Smooth muscle cell (in vitro differentiated cells): ENCODE measurements at regions not wholly inside any gene's neighbourhood (a gene's known extent, or its start where the extent isn't known, plus 50 kb on each side); places are given as distances from the start of the nearest gene placed in this dataset.

Experiments used
- DNase-seq: peaks from one replicate; lab custom pipeline; 2025; ENCODE audit not compliant: unreplicated experiment; lab: John Stamatoyannopoulos, UW
- H2AFZ ChIP-seq: fragments of 200-600 bp; sonication (generic); 2 replicates; pipeline ENCODE4 v1.6.0; 2016; ENCODE audit warnings: antibody characterized with exemption, low read depth, mild to moderate bottlenecking
- H3F3A ChIP-seq: fragments of 200-600 bp; sonication (generic); 2 replicates; pipeline ENCODE4 v1.6.0; 2017; ENCODE audit warnings: antibody characterized with exemption, low read depth
- H3K27ac ChIP-seq: fragments of 200-600 bp; sonication (generic); 2 replicates; pipeline ENCODE4 v1.5.1; 2016; ENCODE audit warnings: low read depth, mild to moderate bottlenecking
- H3K27me3 ChIP-seq: fragments of 200-600 bp; sonication (generic); 2 replicates; pipeline ENCODE4 v1.6.1; 2016; ENCODE audit warnings: low read depth, mild to moderate bottlenecking
- H3K36me3 ChIP-seq: fragments of 200-600 bp; sonication (generic); 2 replicates; pipeline ENCODE4 v1.5.1; 2016; ENCODE audit warnings: low read depth
- H3K4me1 ChIP-seq: fragments of 200-600 bp; sonication (generic); 2 replicates; pipeline ENCODE4 v1.5.1; 2016; ENCODE audit warnings: low read depth
- H3K4me2 ChIP-seq: fragments of 200-600 bp; sonication (generic); 2 replicates; pipeline ENCODE4 v1.6.0; 2016; ENCODE audit warnings: mild to moderate bottlenecking
- H3K4me3 ChIP-seq: fragments of 200-600 bp; sonication (generic); 2 replicates; pipeline ENCODE4 v1.5.1; 2016; ENCODE audit warnings: mild to moderate bottlenecking
- H3K79me2 ChIP-seq: fragments of 200-600 bp; sonication (generic); 2 replicates; pipeline ENCODE4 v1.6.0; 2016; ENCODE audit warnings: low read depth, mild to moderate bottlenecking
- H3K9ac ChIP-seq: fragments of 200-600 bp; sonication (generic); 2 replicates; pipeline ENCODE4 v1.6.0; 2016; ENCODE audit warnings: low read depth
- H3K9me3 ChIP-seq: fragments of 200-600 bp; sonication (generic); replicated peaks from 2 replicates; pipeline ENCODE4 v1.5.1; 2016; ENCODE audit warnings: low read depth
- H4K20me1 ChIP-seq: fragments of 200-600 bp; sonication (generic); 2 replicates; pipeline ENCODE4 v1.6.0; 2016; ENCODE audit warnings: low read depth
- WGBS: methylation state at CpG from one replicate; pipeline ENCODE4 v1.1.7; 2016; ENCODE audit warnings: low lambda C conversion rate; 5-methylcytosine and 5-hydroxymethylcytosine counted together
- TF ChIP-seq, protein P1 (sequence below): fragments of 200-600 bp; sonication (generic); IDR thresholded peaks from 2 replicates; pipeline ENCODE4 v1.5.1; 2017; ENCODE audit warnings: borderline replicate concordance, mild to moderate bottlenecking, antibody characterized with exemption; ENCODE audit not compliant: insufficient read depth, poor library complexity, severe bottlenecking

DNA sequence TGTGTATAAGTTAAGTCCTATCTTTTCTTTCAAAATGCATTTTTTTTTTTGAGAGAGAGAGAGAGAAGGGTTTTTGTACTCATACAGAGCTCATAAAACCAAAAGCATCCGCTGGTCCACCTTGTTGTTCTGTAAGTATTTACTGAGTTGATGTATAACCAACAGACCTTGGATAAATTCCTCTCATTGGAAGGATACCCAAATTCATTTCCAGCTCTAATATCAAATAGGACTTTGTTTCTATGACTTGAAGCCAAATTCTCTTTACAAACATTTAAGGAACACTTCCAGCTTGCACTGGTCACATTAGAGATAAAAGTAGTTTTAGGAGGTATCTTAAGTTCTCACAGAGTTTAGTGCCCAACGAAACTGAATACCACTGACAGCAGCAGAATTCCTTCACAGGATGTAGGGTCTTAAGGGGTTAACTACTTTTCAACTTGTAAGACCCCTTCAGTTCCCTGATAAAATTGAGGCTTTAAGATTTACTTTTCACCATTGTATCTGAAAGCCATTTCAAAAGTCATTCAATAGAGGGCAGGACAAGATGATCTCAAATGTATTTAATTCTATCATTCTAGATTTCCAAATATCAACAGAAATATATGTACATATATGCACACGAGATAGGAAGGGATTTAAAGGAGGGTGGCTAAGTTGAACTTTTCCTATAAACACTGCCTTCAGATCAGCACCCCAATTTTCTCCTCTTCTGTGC, 1398.5 kb upstream of the CELF4 start:
- Histone ChIP-seq H3K9ac (no peak overlapping the region), H3K4me2 (no peak overlapping the region), H2AFZ (no peak overlapping the region), H4K20me1 (no peaks in the 10 kb centered on the region), H3K79me2 (no peaks in the 10 kb centered on the region), H3K27me3 (no peaks in the 10 kb centered on the region), H3K4me3 (no peak overlapping the region), H3K9me3 (no peaks in the 10 kb centered on the region), H3F3A (no peaks in the 10 kb centered on the region), H3K4me1 (no peaks in the 10 kb centered on the region), H3K36me3 (no peaks in the 10 kb centered on the region), H3K27ac (no peak overlapping the region)
- 59% methylated on average over 3 of the region's 3 CpGs for WGBS
- DNase-seq, result no peak
- TF ChIP-seq, protein P1, sequence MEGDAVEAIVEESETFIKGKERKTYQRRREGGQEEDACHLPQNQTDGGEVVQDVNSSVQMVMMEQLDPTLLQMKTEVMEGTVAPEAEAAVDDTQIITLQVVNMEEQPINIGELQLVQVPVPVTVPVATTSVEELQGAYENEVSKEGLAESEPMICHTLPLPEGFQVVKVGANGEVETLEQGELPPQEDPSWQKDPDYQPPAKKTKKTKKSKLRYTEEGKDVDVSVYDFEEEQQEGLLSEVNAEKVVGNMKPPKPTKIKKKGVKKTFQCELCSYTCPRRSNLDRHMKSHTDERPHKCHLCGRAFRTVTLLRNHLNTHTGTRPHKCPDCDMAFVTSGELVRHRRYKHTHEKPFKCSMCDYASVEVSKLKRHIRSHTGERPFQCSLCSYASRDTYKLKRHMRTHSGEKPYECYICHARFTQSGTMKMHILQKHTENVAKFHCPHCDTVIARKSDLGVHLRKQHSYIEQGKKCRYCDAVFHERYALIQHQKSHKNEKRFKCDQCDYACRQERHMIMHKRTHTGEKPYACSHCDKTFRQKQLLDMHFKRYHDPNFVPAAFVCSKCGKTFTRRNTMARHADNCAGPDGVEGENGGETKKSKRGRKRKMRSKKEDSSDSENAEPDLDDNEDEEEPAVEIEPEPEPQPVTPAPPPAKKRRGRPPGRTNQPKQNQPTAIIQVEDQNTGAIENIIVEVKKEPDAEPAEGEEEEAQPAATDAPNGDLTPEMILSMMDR, result no peak

GRCh38 chr18:38961880-38962279, 1396.3 kb upstream of the CELF4 start:
- Histone ChIP-seq H3K36me3 (no peaks in the 10 kb centered on the region), H3K27ac (no peak overlapping the region), H4K20me1 (no peaks in the 10 kb centered on the region), H3K9me3 (no peaks in the 10 kb centered on the region), H3K4me1 (no peaks in the 10 kb centered on the region), H3K79me2 (no peaks in the 10 kb centered on the region), H3K27me3 (no peaks in the 10 kb centered on the region), H3K4me2 (no peak overlapping the region), H3F3A (no peaks in the 10 kb centered on the region), H3K4me3 (no peak overlapping the region), H2AFZ (no peak overlapping the region), H3K9ac (no peak overlapping the region)
- TF ChIP-seq, protein P1, result no peak
- DNase-seq, result no peak
- 52% methylated on average over 1 of the region's 1 CpG for WGBS

DNA sequence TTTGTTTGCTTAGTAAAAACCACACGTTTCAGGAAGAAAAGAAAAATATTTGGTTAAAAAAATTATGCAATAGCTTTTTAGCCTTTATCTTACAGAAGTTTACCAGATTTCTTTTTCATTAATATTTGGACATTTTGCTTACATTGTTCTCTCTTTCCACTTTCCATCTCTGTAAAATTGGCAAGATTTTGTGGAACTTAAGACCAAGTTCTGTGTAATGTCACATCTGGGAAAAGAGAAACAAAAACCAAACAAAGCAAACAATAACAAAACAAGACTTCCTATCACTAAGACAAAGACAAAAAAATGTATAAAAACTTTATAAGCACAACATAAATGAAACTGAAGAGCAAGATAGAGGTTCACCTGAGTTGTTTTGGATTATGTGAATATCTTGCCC, 1392.1 kb upstream of the CELF4 start:
- WGBS, result 58% methylated on average over 1 of the region's 1 CpG
- Histone ChIP-seq H3K9me3 (no peaks in the 10 kb centered on the region), H3K4me3 (no peak overlapping the region), H3K4me2 (no peak overlapping the region), H3F3A (no peaks in the 10 kb centered on the region), H3K9ac (no peak overlapping the region), H4K20me1 (no peaks in the 10 kb centered on the region), H3K4me1 (no peaks in the 10 kb centered on the region), H3K36me3 (no peaks in the 10 kb centered on the region), H3K27ac (no peak overlapping the region), H3K79me2 (no peaks in the 10 kb centered on the region), H3K27me3 (no peaks in the 10 kb centered on the region), H2AFZ (no peak overlapping the region)
- no peak for DNase-seq
- TF ChIP-seq, protein P1, result no peak

DNA sequence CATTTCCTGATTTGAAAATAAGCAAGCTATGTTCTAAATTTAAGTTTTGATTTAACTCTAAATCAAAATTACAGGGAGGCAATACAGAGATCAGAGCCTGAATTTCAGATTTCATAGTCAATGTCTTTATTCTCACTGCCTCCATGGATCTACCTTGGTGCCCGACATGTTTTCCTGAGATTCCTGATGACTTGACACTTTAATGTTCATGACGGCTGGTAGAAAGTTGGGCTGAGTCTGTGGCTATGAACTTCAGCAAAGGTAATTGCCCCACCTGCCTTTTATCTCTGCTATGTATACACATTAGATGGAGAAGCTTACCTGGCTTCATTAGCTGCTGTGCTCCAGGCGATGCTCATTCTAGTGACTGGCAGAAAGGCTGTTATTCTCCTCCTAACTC, 1390.5 kb upstream of the CELF4 start:
- H3K4me1 ChIP-seq, result no peaks in the 10 kb centered on the region
- no peaks in the 10 kb centered on the region for H3K36me3 ChIP-seq
- no peak overlapping the region for H2AFZ ChIP-seq
- no peaks in the 10 kb centered on the region for H3F3A ChIP-seq
- WGBS, result 78% methylated on average over 3 of the region's 3 CpGs
- H3K27ac ChIP-seq, result no peak overlapping the region
- no peaks in the 10 kb centered on the region for H3K9me3 ChIP-seq
- no peak overlapping the region for H3K4me2 ChIP-seq
- no peak overlapping the region for H3K4me3 ChIP-seq
- no peak for DNase-seq
- H3K79me2 ChIP-seq, result no peaks in the 10 kb centered on the region
- TF ChIP-seq, protein P1, result no peak
- no peaks in the 10 kb centered on the region for H4K20me1 ChIP-seq
- no peak overlapping the region for H3K9ac ChIP-seq
- no peaks in the 10 kb centered on the region for H3K27me3 ChIP-seq
